ENCODE measurements at regions not wholly inside any gene's neighbourhood (a gene's known extent, or its start where the extent isn't known, plus 50 kb on each side); places are given as distances from the start of the nearest gene placed in this dataset.
A peak's percentile ranks its signal among the peaks of the same experiment; 100 is the strongest.
"Not testable (repeated sequence)": the region's sequence is repeated elsewhere in the genome, so short reads cannot be mapped to it uniquely, and the experiment has no call there.

GRCh38 chrX:83749736-83750135 lies 111.2 kb upstream of the CYLC1 start:
- H3K4me1 ChIP-seq; H3K36me3 ChIP-seq; H3K4me3 ChIP-seq; H3K27ac ChIP-seq; intact Hi-C loops (cut with DNase I); H3K9me3 ChIP-seq; DNase-seq (ENCODE audit: low spot score in 2 of 2); H3K27me3 ChIP-seq: not testable (repeated sequence)

- H3K27me3 ChIP-seq; intact Hi-C loops (cut with DNase I): not testable (repeated sequence)
These were observed 110.5 kb upstream of the CYLC1 start for GRCh38 chrX:83750451-83750850.

DNA sequence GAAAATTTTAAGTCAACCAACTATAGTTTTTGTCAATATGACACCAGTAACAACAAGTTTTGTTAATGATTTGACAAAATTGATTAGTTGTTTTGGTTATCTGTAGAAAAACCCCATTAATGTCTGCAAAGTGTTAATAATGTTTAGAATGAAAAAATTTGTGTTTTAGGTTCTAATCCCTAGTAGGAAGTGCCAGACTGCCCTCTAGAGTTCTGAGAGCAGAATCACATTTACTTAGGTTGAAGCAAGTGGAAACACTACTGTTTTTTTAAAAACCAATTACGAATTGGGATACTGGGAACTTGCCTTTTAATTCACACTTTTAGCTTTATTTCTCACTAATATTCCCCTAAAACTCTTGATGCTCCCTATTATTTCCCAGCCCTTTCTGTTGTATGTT lies 101.1 kb upstream of the CYLC1 start:
- Histone ChIP-seq H3K36me3 (no peaks in the 10 kb centered on the region), H3K27ac (no peak overlapping the region), H3K4me3 (no peak overlapping the region), H3K27me3 (no peaks in the 10 kb centered on the region), H3K4me1 (no peaks in the 10 kb centered on the region), H3K9me3 (no peaks in the 10 kb centered on the region)
- intact Hi-C loops (cut with DNase I): no loop called here
- DNase-seq (ENCODE audit: low spot score in 2 of 2): no peak
- peak in 1 of 3 experiments; percentile 31 for TF ChIP-seq CTCF (IDR thresholded peaks at IDR 0.05)

More at GRCh38 chrX:83750451-83750850, 110.5 kb upstream of the CYLC1 start:
- DNase-seq (ENCODE audit: low spot score in 2 of 2); H3K36me3 ChIP-seq; H3K4me1 ChIP-seq; H3K27ac ChIP-seq; H3K4me3 ChIP-seq; H3K9me3 ChIP-seq: not testable (repeated sequence)

- no peaks in the 10 kb centered on the region for H3K9me3 ChIP-seq
- no peaks in the 10 kb centered on the region for H3K27me3 ChIP-seq
- intact Hi-C loops (cut with DNase I): no loop called here
- no peak for TF ChIP-seq CTCF (IDR thresholded peaks at IDR 0.05)
- no peaks in the 10 kb centered on the region for H3K4me1 ChIP-seq
- H3K36me3 ChIP-seq: no peaks in the 10 kb centered on the region
- no peak overlapping the region for H3K27ac ChIP-seq
- no peak overlapping the region for H3K4me3 ChIP-seq
- no peak for DNase-seq (ENCODE audit: low spot score in 2 of 2)
These were observed 89.3 kb upstream of the CYLC1 start for GRCh38 chrX:83771664-83772063.
